ENCODE measurements at regions not wholly inside any gene's neighbourhood (a gene's known extent, or its start where the extent isn't known, plus 50 kb on each side); places are given as distances from the start of the nearest gene placed in this dataset.

- intact Hi-C loops (cut with DNase I): no loop called here
- FAIRE-seq (no peak), DNase-seq (peak in 1 of 5 donors; percentile 24)
- no peaks in the 10 kb centered on the region for H3K27me3 ChIP-seq (ENCODE audit: control insufficient read depth, insufficient read depth, low read length)
- no peaks in the 10 kb centered on the region for H3K36me3 ChIP-seq (ENCODE audit: control insufficient read depth in 2 of 3, insufficient read depth in 3 of 3, low read length in 3 of 3)
- H3K9me3 ChIP-seq (ENCODE audit: control insufficient read depth in 2 of 3, insufficient read depth in 1 of 3, low read length in 3 of 3): no peaks in the 10 kb centered on the region
- no peak overlapping the region for H3K9ac ChIP-seq (ENCODE audit: low read length in 3 of 3)
- no peak overlapping the region for H3K4me3 ChIP-seq (ENCODE audit: low read length in 3 of 3)
- H3K27ac ChIP-seq (ENCODE audit: low read depth in 2 of 2, low read length in 2 of 2): no peak overlapping the region
- no peaks in the 10 kb centered on the region for H3K4me1 ChIP-seq (ENCODE audit: control insufficient read depth in 2 of 3, insufficient read depth in 2 of 3, low read depth in 1 of 3, low read length in 3 of 3)
- no peak for TF ChIP-seq CTCF (IDR thresholded peaks at IDR 0.05; ENCODE audit: borderline replicate concordance, extremely low read depth, insufficient read depth)
Observed at GRCh38 chr17:79541056-79541850, 69.6 kb downstream of the RBFOX3 start.

GRCh38 chr17:79539944-79540705 is 70.7 kb downstream of the RBFOX3 start:
- H3K36me3 ChIP-seq (ENCODE audit: control insufficient read depth in 2 of 3, insufficient read depth in 3 of 3, low read length in 3 of 3): no peaks in the 10 kb centered on the region
- no peak overlapping the region for H3K4me3 ChIP-seq (ENCODE audit: low read length in 3 of 3)
- no peak overlapping the region for H3K27ac ChIP-seq (ENCODE audit: low read depth in 2 of 2, low read length in 2 of 2)
- H3K9me3 ChIP-seq (ENCODE audit: control insufficient read depth in 2 of 3, insufficient read depth in 1 of 3, low read length in 3 of 3): no peaks in the 10 kb centered on the region
- H3K27me3 ChIP-seq (ENCODE audit: control insufficient read depth, insufficient read depth, low read length): no peaks in the 10 kb centered on the region
- no peaks in the 10 kb centered on the region for H3K4me1 ChIP-seq (ENCODE audit: control insufficient read depth in 2 of 3, insufficient read depth in 2 of 3, low read depth in 1 of 3, low read length in 3 of 3)
- DNase-seq (peak in 1 of 5 donors; percentile 40), FAIRE-seq (no peak)
- intact Hi-C loops (cut with DNase I): no loop called here
- TF ChIP-seq CTCF (IDR thresholded peaks at IDR 0.05; ENCODE audit: borderline replicate concordance, extremely low read depth, insufficient read depth): no peak
- H3K9ac ChIP-seq (ENCODE audit: low read length in 3 of 3): no peak overlapping the region

GRCh38 chr17:79538291-79538690 is 72.6 kb downstream of the RBFOX3 start:
- DNase-seq (peak in 1 of 5 donors; percentile 15), FAIRE-seq (no peak)
- Histone ChIP-seq H3K4me3 (ENCODE audit: low read length in 3 of 3) (no peak overlapping the region), H3K27me3 (ENCODE audit: control insufficient read depth, insufficient read depth, low read length) (no peaks in the 10 kb centered on the region), H3K9ac (ENCODE audit: low read length in 3 of 3) (no peak overlapping the region), H3K36me3 (ENCODE audit: control insufficient read depth in 2 of 3, insufficient read depth in 3 of 3, low read length in 3 of 3) (no peaks in the 10 kb centered on the region), H3K27ac (ENCODE audit: low read depth in 2 of 2, low read length in 2 of 2) (no peak overlapping the region), H3K4me1 (ENCODE audit: control insufficient read depth in 2 of 3, insufficient read depth in 2 of 3, low read depth in 1 of 3, low read length in 3 of 3) (no peaks in the 10 kb centered on the region), H3K9me3 (ENCODE audit: control insufficient read depth in 2 of 3, insufficient read depth in 1 of 3, low read length in 3 of 3) (no peaks in the 10 kb centered on the region)
- intact Hi-C loops (cut with DNase I): no loop called here
- TF ChIP-seq CTCF (IDR thresholded peaks at IDR 0.05; ENCODE audit: borderline replicate concordance, extremely low read depth, insufficient read depth): no peak

Measured in kidney (tissue), 13 donors.